ENCODE measurements at regions not wholly inside any gene's neighbourhood (a gene's known extent, or its start where the extent isn't known, plus 50 kb on each side); places are given as distances from the start of the nearest gene placed in this dataset.
"Not testable (repeated sequence)": the region's sequence is repeated elsewhere in the genome, so short reads cannot be mapped to it uniquely, and the experiment has no call there.

DNA sequence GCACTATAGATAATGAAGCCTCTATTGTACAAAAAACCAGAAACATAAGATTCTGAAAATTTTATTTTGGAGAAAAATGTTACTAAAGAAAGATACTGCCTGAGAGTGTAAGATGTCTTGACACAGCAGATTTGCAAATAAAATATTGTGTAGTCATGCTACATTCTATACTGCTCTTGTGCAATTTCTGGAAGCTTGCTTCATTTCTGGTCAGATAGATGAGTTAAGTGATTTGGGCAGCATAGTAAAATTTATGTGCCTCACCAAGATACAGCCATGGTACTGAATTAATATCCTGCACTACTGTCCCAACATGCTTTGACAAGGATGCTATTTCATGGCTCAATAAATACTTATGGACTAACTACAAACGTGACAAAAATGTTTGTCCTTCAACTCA is 55.1 kb upstream of the STARD13 start:
- DNase-seq = no peak

DNA sequence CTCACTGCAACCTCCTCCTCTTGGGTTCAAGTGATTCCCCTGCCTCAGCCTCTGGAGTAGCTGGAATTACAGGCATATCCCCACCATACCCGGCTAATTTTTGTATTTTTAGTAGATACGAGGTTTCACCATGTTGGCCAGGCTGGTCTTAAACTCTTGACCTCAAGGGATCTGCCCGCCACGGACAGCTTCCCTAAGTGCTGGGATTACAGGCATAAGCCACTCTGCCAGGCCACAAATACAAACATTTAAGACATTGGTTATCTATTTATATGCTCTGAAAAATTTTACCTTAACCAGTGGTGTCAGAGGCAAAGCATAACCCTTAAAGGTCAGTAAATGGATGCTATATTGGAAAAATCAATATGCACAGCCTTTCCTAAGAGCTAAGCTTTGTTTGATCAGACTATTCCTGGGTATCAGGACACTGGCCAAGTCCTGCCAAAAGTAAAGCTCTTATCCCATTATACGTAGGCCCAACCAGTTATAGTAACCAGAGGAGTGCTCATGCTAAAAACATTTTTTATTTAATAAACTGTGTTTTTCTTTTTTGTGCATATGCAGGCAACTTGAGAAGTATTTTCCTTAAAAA is 56.4 kb upstream of the STARD13 start:
- no peak for DNase-seq

DNA sequence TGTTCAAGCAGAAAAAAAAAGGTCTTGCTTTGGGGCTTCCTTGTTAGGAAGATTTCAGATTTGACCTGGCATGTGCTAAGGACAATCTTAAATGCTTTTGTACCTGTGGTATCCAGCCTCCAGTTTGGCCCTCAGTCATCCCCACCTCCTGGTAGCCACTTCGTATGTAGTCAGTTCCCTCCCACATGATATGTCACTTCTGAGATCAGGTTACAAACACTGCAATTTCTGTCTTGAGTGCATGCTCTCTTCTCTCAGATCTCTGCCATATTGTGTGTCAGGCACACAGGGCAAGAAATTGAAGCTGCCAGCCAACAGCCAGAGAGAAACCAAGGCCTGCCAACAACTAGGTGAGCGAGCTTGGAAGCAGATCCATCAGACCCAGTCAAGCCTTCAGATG is 60.3 kb upstream of the STARD13 start:
- DNase-seq = no peak

DNA sequence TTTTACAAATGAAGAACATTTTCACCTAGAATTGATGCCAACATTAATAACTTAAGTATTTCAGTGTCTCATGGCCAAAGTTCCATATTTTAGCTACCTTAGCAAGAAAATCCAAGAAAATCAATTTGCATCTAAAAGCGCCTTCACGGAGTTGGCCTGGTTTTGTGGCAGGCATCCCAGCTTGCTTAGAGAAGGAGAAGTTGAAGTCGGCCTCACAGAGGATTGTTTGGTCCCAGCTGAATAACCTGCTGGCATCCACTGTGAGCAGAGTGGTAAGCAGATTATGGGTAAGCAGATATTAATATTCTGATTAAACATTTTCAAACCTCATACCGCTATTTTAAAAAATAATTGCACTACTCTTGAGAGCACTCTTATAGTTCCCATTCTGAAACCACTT is 62.3 kb upstream of the STARD13 start:
- DNase-seq = peak; percentile 64

DNA sequence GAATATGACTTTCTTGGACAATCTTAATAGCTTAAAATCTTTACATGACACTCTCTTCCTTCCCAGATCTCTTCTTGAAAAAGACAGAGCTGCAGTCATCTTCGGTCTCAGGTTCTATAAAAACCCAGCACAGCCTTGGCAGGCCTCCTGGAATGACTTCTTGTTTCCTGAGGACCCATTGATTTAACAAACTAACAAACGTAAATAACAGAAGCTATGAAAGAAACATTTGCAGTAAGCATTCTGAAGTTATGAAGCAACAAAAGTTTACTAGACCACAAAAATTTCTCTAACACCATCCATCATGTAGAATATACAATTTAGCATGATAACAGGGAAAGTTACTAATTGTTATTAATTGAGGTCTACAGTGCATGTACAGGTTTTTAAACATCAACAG is 62.8 kb upstream of the STARD13 start:
- DNase-seq = no peak

DNA sequence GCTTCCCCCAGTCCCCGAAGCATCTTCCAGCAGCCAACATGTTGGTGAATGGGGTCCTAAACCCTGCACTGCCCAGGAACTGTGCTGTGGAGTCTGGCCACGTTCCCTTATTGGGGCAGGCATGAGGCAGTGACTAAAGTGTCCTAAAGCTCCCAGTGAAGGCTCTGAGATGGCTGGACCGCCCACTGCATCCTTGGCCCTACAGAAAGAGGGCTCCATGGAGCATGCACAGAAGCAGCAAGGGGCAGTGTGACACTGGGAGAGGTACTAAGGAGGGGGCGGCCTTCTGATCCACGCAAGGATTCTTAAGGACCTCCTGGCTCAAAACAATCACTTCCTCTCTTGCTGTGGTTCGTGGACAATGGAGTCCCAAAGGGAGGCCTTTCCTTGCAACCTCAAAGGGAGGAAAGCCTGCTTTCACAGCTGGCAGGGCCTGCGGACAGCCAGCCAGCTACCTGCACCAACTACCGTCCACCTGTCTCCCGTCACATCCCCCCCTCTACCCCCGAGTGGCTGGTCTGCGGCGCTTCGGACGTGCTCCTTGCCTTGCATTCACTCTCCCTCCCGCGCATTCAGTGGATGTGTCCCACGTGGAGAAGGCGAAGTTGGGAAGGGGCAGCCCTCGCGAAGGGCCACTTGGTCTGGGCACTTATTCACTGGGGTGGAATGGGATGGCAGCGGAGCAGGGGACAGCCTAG is 63.9 kb upstream of the STARD13 start:
- DNase-seq = peak; percentile 59

DNA sequence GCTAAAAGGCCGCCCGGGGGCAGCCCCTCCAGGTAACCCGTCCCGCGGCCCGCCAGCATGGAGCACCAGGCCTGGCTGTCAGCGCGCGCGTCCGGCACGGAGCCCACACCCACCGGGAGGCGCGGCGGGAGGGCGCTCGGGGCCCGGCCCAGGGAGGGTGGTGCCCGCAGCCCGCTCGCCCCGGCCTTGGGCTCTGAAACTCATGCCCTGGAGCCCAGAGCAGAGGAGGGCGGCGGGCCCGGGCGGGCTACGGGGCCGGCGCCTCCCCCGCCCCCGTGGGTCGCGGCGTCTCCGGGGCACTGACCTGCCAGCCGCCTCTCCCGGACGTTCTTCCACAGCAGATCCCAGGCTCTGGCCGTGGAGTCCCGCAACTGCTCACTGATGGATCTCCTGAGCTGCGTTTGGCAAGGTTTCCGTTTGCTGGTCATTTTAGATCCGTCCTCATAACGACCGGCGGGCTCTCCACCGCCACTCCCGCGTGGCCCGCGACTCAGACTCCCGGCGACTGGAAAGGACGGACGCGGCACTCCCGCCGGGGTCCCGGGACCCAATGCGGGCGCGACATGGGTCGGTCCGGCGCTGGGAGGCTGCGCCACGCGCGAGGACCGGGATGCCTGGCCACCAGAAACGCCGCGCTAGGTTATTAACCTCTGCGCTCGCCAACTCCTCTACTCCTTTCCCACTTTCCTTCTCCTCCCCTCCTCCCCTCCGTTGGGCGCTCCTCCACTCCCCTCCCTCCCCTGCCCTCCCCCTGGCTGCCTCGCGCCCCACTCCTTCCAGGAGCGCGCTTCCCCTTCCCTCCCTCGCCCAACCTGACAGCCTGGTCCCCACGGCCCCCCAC is 64.7 kb upstream of the STARD13 start:
- peak; percentile 85 for DNase-seq

DNA sequence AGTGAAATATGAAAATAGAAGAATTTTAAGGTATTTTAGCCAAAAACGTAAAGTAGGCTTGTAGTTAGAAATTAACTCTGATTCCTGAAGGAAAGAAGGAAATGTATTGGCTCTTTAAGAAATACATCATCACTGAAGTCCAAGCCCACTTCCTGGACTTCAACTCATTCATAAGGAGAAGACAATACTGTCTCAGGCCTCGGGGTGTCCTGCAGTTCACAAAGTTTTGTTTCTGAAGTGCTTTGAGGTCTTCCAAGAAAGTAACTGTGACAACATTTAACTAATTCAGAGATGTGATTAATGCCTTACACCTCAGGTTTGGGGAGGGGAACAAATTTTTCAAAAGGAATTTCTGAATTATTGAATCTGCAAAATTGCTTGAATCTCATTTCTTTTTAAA is 65.8 kb upstream of the STARD13 start:
- no peak for DNase-seq

DNA sequence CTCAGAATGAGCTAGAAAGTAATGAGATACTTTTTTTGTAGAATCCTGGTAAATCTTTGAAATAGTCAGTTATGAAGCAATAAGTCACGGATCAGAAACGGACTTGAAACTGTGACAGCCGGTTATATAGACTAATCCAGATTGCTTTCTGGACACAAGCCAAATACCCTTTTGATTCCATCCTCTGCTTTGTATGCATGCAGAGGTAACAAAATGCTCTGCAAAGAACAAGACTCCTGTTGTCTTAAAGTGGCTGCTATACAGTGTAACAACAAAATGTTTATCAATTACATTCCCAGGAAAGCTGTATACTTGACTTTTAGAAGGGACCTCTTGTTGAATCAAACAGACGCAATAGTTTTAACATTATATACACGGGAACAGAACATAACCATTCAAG is 66.5 kb upstream of the STARD13 start:
- no peak for DNase-seq

DNA sequence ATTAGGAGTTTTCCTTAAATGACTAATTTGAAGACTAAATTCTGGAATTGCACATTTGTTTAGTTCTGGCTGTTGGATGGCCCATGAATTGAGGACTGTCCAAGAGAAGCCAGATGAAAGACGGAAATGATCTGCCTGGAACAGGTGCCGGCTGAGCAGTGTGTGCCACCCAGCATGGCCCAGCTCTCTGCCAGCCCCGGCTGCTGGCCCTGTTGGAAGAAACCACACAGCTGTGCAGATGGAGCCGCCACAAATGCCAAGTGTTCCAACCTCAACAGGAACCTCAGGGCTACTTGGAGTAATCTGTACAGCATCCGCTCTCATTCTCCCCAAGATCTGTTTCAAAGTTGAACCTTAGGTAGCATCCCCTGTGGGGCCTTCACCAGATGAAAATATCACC is 67.0 kb upstream of the STARD13 start:
- DNase-seq = peak; percentile 84

DNA sequence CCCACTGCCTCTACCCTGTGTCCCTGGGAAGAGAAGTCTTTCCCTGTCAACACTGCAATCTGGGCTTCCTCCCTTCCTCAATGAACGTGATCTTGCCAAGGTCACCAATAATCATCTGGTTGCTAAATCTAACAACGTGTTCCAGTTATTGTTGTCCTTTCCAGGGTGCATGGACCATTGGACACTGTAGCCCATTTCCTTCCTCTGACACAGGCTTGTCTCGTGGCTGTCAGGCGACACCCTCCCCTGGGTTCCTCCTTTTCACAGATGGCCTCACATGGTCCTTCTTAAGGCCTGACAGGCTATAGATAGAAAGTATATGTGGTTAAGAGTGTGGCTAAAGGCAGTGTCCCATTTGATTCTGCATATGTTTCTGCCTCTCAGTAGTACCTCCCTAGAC is 67.7 kb upstream of the STARD13 start:
- DNase-seq = peak; percentile 47

DNA sequence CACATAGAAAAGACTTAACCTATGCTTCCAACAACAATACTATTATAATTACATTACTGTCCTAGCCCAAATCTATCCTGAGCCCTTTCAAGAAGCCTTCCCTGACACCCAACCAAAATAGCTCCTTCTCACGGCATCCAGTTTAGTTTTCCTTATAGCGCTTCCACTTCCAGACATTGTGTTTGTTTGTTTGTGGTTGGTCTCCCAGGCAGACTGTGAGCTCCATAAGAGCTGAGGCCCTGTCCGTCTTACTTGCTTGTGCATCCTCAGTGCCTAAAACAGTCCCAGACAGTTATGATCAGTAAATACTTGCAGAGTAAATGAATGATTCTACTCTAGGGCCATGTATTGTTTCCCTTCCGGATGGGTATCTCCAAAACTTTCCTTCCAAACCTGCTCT is 68.1 kb upstream of the STARD13 start:
- DNase-seq = no peak

DNA sequence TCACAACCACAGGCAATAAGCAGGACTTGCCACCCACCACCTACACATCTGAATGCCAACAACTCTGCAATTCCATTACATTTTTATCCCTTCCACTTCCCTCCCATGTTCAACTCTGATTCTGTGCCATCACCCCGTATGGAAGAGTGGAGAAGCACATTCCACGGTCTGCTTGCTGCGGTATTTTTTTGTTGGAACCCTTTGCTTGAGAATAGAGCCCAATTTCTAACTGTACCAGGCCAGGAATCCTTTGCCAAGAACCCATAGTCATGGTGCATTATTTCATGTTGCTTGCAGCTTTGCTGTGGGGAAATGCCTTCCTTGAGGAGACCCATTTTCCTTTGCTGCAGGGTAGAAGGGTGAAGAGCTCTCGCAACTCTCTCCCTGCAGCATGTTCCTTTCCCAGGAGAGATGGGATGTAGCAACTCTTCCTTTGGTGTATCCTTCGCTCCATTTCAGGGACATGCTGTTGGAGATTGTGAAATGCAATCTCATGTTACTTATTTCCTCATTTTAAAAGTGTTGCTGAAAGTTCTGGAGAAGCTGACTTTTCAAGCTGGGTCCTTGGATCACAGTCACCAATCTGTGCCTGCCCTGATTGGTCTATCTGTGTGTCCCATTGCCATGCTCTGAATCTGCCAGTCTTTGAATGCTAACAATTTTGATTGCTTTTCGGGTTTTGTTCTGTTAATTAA is 69.8 kb upstream of the STARD13 start:
- DNase-seq = peak; percentile 37

DNA sequence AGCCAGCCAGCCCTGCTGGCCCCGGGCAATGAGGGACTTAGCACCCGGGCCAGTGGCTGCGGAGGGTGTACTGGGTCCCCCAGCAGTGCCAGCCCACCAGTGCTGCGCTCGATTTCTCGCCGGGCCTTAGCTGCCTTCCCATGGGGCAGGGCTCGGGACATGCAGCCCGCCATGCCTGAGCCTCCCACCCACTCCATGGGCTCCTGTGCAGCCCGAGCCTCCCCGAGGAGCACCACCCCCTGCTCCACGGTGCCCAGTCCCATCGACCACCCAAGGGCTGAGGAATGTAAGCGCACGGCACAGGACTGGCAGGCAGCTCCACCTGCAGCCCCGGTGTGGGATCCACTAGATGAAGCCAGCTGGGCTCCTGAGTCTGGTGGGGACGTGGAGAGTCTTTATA is 72.5 kb upstream of the STARD13 start:
- not testable (repeated sequence) for DNase-seq

DNA sequence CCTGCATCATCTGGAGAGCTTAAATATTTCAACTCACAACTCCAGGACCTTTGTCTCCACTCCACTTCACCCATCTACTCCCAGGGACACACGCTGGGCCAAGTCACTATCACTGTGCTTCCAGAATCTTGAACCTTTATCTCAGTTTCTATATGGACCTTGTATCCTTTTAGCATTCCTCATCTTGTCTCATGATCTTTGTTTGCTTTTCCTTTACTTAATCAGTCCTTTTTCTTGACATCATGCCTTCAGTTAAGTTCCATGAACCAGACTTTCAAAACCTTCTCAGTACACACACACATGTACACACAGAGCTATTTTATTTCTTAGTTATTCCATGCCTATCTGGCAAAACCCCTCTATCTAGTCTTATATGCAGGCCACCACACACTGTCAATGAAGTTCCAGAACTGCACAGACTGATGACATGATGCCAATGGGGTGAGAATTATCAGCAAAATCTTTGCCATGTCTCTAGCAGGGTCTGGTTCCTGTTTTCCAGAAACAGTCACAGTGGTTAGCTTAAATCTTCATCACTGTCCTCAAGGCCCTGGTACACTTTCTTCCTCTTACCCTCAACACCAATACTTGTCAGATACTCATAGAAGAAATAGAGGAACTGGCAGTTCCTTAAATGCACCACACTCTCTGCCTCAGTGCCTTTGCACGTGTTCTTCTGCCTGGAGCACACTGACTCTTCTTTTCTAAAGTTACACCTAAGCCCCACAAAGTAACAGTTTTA is 77.6 kb upstream of the STARD13 start:
- no peak for DNase-seq

DNA sequence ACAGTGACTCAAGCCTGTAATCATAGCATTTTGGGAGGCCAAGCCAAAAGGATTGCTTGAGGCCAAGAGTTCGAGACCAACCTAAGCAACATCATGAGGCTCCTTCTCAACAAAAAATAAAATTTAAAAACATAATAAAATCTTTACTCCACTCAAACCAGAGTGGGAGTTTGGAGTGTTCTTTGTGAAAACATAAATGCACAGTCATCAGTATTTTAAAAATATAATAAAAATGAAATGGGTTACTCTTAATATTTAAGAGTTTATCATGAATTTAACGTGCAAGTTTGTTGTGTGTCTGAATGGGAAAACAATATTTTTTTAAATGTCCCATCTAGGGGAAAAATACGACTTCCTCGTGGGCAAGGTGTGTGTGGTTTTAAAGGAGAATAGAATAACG is 78.6 kb upstream of the STARD13 start:
- no peak for DNase-seq

DNA sequence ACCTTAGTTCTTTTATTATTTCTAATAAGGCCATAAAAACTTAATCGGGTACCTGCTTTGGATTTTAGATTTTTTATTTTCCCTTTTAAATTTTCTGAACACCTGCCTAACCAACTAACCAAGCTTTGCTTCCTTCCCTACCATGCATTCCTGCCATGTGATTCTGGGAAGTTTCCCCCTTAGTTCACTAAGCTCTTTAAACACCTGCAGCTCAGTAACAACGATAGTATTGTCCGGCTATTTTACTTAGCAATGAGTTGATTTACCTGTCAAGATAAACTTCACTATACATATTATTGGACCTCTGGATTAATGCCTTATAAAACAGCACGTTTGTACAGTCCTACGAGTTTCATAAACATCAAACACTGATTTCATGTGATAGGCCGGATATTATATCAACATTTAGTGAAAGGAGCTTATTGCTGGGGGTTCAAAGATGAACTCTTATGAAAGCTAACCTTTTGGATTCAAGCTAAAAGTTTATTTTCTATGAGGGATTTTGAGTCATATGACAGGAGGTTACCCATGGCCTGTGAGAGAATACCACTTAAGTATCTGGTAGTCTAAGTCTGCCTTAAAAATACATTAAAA is 81.0 kb upstream of the STARD13 start:
- DNase-seq = no peak

DNA sequence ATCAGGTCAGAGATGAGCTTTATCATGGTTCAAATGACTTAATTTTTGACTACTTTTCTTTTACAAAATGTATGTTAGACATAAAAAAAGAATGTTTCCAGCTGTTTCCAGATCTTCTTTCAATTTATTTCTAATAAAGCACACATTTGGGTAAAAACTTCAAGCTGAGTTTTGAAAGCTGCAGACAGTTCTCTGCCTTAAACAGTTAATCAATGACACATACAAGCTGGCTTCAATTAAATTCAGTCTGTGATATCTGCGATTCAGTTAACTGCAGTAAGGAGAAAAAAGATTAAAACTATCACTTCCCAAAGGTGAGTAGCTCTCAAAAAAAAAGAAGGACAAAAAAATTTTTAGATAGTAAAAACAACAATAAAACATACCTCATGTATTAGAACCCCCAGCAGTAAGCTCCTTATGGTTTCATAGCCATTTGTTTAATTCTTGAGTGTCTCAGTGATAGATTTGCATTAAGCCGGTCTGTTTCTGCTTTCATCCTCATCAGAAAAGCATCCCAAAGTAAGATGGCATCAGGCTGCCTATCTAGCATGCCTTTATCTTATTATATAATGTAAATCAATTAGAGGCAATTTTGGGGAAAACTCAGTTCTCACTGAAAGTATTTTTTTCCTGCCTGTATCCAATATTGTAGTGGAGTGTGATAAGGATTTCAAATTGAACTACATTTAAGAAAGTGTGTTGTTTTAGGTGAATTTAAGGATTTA is 81.8 kb upstream of the STARD13 start:
- no peak for DNase-seq

DNA sequence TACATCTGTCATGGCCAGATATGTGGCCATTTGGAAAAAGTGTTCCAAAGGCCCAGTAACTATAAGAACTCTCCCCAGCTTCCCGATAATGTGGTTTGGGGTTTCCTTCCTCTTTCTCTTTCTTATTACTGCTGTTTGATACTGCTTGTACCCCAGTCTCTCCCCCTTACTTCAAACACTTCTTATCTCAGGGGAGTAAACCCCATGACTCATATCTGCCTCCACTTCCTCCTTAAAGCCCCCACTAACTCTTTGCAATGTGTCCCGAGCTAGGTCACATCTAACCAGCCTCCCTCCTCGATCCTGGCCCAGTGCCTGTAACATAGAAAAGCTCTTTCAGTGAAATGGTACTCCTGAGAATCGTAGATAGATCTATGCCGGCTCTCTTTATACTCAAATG is 82.4 kb upstream of the STARD13 start:
- DNase-seq = no peak

DNA sequence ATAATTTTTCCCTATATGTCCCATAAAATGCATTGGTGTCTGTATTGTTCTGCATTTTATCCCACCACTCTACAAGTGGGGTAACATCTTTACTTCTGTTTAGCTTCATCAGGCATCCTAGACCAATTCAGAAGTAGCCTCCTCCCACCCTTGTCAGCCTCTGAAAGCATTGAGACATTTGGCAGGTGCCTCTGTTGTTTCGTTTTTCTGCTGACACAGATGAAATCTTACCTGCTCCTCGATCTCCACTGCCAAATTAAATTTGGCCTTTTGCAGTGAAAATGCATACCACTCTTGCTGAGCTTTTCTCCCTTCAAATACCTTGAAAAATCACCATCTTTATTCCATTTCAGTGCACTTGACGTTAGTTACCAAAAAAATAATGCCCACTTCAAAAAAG is 83.5 kb upstream of the STARD13 start:
- no peak for DNase-seq

DNA sequence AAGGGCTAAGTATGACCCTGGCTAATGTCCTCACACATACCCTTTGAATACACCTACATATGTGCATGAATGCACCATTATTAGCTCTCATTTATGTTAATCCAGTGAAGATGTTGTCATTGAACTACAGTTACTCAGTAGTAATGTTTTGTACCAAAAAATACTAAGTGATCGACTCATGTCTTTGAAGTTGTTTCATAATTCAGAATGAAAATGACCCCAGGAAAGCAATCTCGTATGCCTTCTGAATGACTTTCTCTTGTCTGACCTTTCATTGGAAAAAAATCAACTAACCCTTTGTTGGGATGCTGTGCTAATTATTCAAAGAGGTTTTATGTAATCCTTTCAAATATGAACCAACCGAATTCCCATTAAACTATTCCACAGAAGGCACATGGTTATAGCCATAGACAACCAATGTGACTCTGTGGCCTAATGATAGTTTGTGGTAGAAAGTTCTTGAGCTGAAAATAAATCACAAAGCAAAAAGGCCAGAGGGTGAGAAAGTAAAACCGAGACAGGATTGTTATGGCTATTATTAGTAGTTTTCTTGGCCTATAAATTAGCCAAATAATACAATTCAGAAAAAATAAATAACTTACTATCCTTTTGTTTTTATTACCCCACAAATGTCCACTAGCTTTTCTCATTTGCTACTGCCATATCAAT is 86.8 kb upstream of the STARD13 start:
- no peak for DNase-seq
